Activated CD4-positive, alpha-beta T cell treated with anti-CD3 and anti-CD28 coated beads, Interleukin-2, Interleukin-6, amounts not matched to agents 100 ng/mL and 50 ng/mL, durations not matched to agents 16 hours and 8 hours (primary cell): ENCODE measurements at regions not wholly inside any gene's neighbourhood (a gene's known extent, or its start where the extent isn't known, plus 50 kb on each side); places are given as distances from the start of the nearest gene placed in this dataset.

ENCODE experiments used
- DNase-seq: peaks from one replicate; pipeline ENCODE4 v3.0.0-alpha.2; 2020

DNA sequence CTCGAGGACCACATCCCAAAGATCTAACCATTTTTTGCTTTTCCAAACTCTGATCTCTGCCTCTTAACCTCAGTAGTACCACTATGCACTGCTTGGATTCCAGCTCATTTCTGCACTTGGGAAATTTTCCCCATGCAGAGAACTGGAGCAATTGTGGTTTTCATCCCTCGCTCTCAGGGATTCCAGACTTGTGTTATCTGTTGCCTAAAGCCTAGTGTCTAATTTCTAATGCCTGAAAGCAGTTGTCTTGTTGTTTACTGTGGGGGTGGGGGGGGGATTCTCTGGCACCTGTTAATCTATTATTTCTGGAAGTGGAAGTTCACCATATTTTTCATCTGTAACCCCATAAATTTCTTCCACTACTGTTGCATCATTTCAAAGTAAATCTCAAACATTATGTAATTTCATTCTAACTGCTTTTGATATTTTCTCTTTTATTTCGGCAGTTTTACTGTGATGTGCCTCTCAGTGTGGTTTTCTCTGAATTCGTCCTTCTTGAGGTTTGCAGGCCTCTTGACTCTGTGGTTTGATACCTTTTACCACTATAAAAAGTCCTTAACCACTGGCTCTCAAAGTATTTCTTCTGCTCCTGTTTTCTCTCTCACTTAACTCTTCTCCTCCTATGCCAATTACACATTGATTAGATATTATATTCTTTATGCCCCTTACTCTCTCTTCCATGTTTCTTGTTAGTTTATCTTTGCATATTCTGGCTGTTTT is 205.6 kb upstream of the EOLA2 start:
- DNase-seq: no peak

DNA sequence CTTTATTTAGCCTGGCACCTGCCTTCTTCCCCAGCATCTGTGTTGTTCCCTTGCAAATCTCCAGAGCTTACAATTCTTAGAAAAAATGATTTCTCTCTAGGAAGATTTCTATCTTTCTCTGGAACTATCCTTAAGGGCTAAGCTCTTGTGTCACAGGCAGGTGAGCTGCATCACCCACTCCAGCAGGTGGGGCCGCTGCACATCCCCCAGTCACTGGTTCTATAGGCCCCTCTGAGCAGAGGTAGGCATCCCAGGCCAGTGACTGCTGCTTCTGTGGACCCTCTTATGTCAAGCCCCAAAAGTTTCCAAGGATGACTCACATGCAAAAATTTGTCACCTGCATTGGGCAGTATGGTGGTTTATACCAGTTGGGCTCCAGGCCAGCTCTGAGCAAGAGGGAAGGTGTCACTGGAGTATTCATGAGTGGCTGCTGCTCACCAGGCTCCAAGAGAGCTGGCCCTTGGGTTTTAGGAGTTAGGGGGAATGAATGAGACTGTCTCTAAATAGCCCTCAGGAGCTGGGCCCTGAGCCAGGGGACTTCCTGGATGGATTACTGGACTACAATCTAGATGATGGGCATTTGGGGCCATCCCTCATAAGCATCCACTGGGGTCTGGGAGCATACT is 208.1 kb upstream of the EOLA2 start:
- DNase-seq: peak; percentile 8

DNA sequence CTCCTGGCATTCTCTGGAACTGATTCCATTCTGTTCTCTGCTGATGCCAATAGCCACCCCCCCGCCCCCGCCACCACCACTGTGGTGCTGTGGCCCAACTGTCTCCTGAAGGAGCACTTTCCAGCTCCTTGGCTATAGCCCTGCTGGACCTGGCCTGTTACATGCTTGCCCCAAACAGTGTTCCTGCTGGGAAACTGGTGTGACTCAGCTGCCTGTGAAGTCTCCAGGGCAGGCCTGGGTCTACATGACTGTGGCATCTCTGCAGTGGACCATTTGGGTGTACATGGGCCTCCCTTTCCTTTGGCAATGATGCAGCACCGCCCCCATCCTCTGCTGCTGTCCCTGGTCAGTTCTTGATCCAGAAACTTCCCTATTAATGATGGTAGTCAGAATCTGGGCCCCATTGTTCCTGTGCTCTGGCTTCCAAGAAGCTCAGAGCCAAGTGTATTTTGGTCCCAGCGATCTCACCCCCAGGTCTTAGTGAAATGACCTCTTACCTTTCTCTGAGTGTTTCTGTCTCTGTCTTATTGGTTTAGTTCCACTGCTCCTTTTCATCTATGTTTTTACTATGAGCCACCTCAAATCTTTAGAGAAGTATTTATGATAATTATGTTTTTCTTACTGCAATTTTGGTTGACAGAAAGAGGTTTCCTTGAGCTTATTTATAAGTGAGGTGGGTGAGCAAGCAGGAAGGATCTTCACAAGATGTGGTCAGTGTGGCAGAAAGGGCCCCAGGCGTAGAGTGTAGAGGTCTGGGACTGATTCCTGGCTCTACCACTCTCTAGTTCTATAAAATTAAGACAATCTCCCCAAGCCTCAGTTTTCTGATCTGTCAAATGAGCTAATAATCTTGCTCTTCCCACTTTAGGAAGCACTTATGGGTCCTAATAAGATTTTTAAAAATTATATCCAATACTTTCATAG is 210.7 kb upstream of the EOLA2 start:
- DNase-seq: no peak

DNA sequence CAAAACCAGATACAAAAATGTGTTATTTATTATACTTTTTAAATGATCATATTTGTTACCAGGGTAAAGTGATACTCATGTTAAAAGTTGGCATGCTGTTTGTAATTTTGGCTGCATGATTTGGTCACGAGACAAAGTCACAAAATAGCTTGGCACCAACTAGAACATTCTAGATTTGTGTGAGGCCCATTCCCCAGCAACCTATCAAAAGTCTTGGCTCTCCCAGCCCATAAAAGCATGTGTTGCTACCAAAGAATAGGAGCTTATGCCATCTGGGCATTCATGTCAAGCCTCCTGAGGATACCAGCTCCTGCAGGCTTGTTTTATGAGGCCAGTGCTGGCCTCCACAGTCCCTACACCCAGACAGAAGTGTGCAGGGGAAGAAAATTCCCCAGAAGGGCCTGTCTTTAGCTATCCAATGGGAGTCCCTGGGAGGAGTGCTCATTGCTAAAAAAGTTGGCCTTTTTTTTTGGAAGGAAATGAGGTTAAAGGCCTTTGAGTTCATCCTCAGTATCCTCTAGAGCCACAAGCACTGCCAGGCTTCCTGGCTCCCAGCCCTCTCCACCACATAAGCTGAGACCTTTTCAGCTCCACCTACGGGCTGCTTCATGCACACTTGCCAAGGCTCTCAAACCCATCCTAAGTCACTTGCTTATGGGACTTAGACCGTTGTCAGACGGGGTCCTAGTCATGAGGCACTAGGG is 211.9 kb upstream of the EOLA2 start:
- DNase-seq: no peak

DNA sequence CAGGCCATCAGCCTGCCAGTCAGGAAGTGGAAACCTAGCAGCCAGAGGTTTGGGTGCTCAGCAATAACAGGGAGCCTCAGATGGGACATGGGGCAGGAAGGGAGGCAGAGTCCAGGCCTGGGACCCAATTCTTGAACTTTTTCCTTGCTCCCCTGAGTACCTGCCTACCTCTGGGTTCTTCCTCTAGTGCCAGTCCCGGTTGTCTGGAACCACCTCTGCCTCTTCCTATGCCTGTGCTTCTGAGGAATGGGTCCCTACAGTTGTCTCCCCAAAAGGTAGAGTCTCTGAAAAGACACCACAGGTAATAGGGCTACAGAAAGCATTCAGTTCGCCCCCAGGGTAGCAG is 212.4 kb upstream of the MAMLD1 start:
- DNase-seq: no peak

DNA sequence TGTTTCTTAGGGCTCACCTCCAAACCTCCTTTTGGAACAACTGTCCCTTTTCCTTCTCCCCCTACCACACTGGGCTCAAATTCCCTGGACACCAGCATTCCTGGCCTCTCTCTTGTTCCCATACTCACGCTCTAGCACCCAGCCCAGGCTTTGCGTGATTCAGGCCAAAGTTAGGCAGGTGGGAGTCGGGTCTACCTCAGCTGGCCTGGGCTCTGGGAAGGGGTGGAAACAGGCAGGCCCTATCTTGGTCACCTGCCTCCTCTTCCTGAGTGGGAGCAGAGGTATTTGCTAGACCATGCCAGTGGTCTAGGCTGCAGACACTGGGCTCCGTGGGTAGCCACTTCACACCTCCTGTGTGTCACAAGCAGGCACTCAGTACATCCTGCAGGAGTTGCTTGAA is 211.1 kb upstream of the MAMLD1 start:
- DNase-seq: no peak

DNA sequence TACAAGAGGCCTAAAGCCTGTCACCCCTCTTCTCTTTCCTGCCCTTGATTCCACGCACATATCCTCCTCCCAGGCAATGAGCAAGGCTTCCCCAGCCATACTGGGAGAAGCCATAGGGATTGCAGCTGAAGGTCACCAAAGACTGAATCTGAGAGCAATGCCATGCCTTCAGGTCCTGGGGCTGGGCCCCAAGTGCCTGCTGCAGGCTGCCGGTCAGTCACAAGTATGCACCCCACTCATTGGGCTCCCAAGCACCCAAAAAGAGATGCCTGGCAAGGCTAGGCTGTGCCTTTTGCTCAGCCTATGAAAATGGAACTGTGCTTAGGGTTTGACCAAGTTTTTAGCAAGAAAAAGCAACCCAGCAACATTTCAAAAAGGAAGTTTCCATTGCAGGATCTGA is 210.6 kb upstream of the MAMLD1 start:
- DNase-seq: no peak

DNA sequence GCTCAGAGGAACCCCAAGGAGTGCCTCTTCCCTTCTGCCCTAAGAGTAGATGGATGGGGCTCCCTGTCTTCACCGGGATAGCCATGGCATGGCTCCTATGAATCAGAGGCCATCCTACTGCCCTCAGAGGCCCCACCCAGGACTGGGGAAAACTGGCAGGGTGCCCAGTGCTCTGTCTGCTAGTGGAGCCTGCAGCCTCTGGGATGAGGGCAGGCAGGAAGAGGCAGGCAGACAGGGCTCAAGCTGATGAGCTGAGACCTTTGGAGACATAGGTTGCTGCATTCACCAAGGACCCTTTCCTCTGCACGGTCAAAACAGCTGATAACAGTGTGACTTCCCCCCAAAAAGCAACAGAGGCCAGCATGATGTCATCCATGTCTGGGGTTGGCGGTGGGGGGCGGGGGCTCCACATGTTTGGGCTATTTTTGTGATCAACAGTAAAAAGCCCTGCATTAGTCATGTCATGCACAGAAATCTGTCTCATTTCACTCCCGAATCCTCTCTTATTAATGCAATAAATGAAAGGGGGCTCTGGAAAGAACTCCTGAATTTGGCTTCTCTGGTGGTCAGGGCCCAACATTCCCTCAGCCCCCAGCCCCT is 207.6 kb upstream of the MAMLD1 start:
- no peak for DNase-seq

DNA sequence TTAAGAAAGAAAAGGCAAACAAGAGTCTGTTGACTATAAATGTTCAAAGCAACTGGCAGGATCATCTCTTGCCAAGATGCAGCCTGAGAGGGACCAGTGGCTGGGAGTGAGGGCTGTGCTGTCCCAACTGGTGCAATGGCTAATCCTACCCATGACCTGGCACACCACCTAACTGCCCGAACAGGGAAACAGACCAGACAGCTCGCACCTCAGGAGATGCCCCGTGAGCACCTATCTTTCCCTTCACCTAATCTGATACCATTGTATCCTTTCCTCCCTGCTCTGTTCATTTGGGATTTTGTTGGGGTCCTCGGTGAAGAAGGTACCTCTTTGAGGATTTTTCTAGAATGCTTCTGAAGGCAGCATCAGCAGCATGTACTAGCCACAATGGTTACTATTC is 206.5 kb upstream of the MAMLD1 start:
- no peak for DNase-seq

DNA sequence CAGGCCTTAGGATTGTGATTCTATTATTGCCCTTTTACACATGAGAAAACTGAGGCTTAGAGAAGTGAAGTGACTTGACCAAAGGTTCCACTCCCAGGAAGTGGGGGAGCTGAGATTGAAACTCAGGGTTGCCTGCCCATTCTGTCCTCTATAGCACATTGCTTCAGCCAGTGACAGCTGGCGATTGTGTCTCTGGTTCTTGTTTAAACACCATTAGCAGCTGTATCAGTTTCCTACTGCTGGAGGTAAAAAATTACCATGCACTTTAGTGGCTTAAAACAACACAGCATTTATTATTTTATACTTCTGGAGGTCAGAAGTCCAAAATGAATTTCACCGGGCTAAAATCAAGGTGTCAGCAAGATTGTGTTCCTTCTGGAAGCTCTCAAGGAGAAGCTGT is 205.8 kb upstream of the MAMLD1 start:
- no peak for DNase-seq

DNA sequence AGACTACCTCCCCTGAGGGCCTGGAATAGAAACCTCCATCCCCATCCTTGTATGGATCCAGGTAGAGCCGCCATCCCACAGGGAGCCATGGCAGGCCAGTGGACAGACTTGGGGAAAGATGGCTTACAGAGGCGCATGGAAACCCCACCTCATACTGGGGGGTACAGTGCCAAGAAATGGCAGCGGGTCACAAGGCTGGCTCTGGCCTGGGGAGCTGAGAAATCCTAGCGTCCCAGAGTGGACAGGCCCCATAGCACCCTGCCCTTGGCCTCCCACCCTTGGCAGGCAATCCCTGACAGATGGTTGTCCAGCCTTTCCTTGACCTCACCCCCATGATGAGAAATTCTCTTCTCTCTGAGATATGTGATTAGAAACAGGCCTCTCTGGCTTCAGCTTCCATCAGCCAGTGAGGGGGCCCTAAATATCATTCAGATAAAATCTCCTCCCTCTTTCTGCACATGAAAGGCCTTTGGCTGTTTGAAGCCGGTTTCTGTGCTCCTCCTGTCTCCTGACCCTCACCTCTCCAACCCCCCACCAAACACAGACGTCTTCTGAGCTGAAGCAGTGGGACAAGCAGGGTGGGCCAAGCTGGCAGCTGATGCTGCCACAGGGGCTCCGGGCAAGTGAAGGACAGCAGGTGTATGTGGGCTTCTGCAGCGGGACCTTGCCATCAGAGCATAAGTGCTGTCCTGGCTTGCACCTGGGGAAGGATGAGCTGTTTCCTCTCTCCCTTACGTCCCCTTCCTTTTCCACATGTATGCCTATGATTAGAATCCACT is 204.4 kb upstream of the MAMLD1 start:
- no peak for DNase-seq

DNA sequence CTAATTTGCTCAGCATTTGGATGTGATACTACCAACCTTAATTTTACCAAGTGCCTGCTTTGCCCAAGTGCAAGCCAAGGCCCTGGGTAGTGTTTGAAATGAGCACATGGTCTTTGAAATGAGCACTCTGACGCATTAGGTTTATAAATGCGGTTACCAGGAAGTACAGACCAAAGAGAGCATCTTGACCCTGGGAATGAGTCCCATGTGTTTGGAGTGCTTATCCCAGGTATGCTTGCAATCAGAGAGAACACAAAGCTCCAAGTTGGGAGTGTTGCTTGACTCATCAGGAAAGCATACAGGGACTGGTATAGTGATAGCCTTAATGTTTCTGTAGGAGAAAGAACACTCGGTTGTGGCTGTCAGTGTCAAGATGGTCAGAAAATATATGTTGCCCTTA is 203.6 kb upstream of the MAMLD1 start:
- no peak for DNase-seq

DNA sequence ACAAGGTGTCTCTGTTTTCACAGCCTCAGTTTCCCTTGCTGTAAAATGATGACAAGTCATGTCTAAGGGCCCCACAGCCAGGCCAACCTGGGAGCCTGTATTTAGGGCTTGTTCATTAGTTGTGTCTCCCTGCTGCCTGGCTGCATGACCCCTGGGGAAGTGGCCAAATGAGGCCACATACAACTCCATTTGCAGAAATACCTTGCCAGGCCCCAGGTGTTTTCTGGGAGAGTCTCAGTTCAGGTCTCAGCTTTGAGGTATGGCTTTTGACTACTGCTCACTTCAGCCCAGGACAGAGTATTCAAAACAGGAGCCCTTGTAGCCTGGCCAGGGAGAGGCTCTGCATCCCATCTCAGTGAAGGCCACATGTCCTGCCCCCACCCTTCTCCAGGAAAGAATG is 202.5 kb upstream of the MAMLD1 start:
- DNase-seq: no peak

DNA sequence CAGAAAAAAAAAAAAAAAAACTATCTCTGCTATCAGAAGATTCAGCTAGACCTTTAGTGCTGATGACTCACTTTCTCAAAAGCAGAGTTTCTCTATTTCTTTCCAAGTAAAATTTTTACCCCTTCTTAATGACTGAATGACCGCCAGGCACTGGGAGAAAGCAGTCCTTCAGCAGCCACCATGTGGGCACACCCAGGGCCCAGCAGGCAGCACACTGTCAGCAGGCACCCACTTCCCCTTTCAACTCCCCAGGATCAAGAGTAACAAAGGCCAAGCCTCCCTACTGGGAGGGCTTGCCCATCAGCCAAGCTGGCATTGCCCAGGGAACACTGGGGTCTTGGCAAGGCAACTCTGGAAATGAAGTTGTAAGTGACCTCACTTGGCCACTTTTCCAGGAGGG is 201.9 kb upstream of the MAMLD1 start:
- no peak for DNase-seq

DNA sequence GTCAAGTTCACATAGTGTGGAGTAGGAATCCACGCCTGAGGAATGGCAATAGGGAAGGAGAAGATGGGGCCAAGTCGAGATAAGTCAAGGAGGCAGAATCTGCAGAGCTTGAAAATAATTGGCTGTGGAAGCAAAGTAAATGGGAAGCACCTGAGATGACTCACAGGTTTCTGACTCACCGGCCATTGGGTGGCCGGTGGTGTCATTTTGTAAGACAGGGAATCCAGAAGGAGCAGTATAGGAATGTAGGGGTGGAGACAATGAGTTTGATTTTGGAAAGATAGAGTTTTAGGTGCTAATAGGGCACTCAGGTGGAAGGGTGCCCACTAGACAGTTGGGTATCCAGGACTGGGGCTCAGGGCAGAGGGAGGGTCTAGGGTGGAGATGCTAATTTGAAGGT is 201.0 kb upstream of the MAMLD1 start:
- no peak for DNase-seq

DNA sequence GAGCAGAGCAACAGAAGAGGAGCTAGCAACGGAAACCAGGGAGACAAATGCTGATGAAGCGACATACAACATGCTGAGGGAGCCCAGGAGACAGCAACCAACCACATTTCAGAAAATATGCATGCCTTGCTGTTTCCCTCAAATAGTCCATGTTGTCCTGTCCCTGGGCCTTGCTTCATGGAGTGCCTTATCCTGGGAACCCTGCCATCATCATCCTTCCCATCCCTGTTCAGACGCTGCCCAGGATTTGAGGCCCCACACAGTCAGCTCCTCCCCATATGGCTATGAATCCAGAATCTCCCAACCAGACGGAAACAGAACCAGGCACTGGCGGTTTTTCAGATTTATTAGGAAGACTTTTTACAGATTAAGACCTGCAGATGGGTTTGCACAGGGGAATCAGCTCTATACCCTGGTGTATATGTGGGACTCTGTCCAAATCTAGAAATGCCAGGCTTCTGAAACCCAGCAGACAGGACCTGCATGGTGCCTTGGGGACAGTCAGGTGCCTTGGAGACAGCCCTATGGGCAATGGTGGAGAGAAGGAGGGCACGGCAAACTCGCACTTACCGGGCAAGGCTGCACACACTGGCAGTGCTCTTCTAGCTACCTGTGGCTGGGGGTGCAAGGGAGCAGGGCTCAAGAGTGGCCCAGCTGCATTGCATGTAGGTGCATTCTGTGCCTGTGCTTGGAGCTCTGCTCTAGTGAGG is 199.7 kb upstream of the MAMLD1 start:
- DNase-seq: no peak

DNA sequence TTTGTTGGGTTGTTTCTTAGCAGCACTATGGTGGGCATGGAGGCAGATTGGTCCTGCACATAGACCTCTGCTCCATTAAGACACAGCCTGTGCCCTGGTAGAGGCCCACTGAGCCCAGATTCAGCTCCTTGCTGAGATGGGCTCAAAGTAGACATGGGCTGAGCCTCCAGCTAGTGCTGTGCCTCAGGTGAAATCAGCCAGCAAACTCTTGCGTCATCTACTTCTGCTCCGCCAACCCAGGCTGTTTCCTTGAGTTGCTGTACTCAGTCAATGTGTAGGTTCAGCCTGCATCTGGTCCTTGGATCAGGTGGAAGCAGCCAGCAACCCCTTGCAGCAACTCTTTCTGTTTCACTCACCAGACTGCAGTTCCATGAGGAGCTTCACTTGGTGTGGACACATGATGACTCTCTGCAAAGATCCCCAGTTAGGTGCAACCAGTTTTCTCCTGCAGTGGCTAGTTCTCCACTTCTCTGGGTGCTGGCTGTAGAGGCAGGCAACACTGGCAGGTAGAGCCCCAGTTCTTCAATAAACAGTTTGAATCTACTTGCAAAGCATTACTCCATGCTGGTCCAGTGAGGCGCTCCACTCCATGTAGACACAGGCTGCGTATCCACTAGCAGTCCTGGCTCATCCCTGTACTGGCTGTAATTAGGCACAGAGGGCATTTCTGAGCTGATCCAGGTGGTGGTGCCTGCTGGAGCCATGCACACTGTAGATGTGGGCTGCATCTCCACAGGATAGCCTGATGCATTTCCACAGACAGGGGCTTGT is 199.0 kb upstream of the MAMLD1 start:
- no peak for DNase-seq

DNA sequence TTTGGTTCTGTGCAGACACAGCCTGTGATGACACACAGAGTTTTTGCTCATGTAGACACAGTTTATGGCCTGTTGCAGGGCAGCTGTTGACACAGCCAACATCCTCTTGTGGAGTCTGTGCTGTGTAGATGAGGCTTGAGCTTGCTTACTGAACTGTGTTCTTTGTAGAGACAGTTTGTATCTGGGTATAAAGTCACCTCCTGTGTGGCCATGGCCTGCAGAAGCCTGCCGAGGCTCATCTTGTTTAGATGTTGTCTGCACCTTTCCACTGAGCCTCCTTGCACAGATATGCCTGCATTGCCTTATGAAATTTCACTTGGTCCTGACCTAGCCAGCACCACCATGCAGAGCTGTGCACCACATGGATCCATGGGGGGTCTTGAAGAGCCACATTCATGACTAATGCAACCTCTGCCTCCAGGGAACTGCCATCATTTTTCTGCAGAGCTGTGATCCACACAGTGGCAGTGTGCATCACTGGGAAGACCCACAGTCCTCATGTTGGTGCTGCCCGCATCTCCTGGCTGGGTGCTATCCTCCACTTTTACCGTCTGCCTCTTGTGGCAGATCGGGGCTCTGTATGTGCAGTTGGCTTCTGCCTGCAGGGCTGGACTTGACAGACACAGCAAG is 198.0 kb upstream of the MAMLD1 start:
- DNase-seq: no peak

DNA sequence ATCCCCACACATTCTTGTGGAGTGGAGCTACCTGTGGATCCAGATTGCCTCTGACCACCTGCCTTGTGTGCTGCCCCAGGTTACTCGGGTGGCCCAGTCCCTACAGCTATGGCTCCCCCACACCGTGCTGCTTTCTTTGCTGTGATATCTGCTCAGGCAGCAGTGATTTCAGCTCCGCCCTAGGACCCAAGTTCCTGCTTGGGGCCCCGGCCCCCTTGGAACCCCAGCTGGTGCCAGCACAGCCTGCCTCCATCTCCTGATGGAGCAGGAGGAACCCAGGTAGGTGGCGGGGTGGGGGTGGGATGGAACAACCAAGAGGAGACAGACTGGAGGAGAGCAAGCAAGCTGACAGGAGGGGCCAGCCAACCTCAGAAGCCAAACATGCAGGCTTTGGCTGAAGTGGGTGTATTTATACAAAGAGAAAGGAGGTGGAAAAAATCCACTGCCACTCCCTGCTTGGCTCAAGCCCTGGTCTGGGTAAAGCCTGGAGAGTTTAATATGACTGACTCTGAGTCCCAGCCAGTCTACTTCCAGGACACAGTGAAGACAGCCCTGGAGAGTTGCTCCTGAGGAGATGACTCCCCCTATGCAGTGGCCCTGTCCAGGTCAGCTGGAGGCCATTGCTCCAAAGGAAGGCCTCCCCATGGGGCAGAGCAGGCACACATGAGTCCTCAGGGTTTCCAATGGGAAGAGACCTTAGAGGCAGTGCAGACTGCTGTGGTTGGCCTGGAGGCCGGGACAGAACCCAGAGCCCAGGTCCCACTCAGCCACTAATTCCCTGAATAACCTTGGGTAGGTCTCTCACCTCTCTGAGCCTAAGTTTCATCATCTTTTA is 197.1 kb upstream of the MAMLD1 start:
- DNase-seq: no peak
